ENCODE measurements at regions not wholly inside any gene's neighbourhood (a gene's known extent, or its start where the extent isn't known, plus 50 kb on each side); places are given as distances from the start of the nearest gene placed in this dataset.

- no peak for TF ChIP-seq CTCF (IDR thresholded peaks at IDR 0.05; ENCODE audit: unreplicated experiment)
- intact Hi-C loops (cut with micrococcal nuclease; ENCODE audit: unreplicated experiment): no loop called here
- CTCF ChIA-PET: no interaction called here
- Mint-ChIP-seq H3K27me3 (ENCODE audit: unreplicated experiment) (no peaks in the 10 kb centered on the region), H3K4me3 (ENCODE audit: low read depth, unreplicated experiment) (no peak overlapping the region), H3K27ac (ENCODE audit: unreplicated experiment) (no peak overlapping the region), H3K9me3 (ENCODE audit: low read depth, unreplicated experiment) (peaks cover 2% of the 10 kb centered on the region), H3K36me3 (ENCODE audit: insufficient read depth, unreplicated experiment) (no peaks in the 10 kb centered on the region), H3K4me1 (ENCODE audit: low read depth, unreplicated experiment) (no peaks in the 10 kb centered on the region)
- no peak for DNase-seq
- no TSS peak for BruUV-seq (replicated peaks)
Observed at GRCh38 chr3:74288761-74289160, 325.7 kb downstream of the CNTN3 start.

GRCh38 chr3:74287557-74287956 is 326.9 kb downstream of the CNTN3 start:
- DNase-seq: no peak
- intact Hi-C loops (cut with micrococcal nuclease; ENCODE audit: unreplicated experiment): no loop called here
- CTCF ChIA-PET: no interaction called here
- BruUV-seq (replicated peaks): no TSS peak
- TF ChIP-seq CTCF (IDR thresholded peaks at IDR 0.05; ENCODE audit: unreplicated experiment): no peak
- peaks cover 2% of the 10 kb centered on the region for H3K9me3 Mint-ChIP-seq (ENCODE audit: low read depth, unreplicated experiment)
- no peak overlapping the region for H3K27ac Mint-ChIP-seq (ENCODE audit: unreplicated experiment)
- H3K27me3 Mint-ChIP-seq (ENCODE audit: unreplicated experiment): no peaks in the 10 kb centered on the region
- H3K36me3 Mint-ChIP-seq (ENCODE audit: insufficient read depth, unreplicated experiment): no peaks in the 10 kb centered on the region
- H3K4me3 Mint-ChIP-seq (ENCODE audit: low read depth, unreplicated experiment): no peak overlapping the region
- H3K4me1 Mint-ChIP-seq (ENCODE audit: low read depth, unreplicated experiment): no peaks in the 10 kb centered on the region

GRCh38 chr3:74282202-74282601 is 332.3 kb downstream of the CNTN3 start:
- Mint-ChIP-seq H3K9me3 (ENCODE audit: low read depth, unreplicated experiment) (peaks cover 12% of the 10 kb centered on the region), H3K27ac (ENCODE audit: unreplicated experiment) (no peak overlapping the region), H3K27me3 (ENCODE audit: unreplicated experiment) (no peaks in the 10 kb centered on the region), H3K36me3 (ENCODE audit: insufficient read depth, unreplicated experiment) (no peaks in the 10 kb centered on the region), H3K4me3 (ENCODE audit: low read depth, unreplicated experiment) (no peak overlapping the region), H3K4me1 (ENCODE audit: low read depth, unreplicated experiment) (no peaks in the 10 kb centered on the region)
- intact Hi-C loops (cut with micrococcal nuclease; ENCODE audit: unreplicated experiment): no loop called here
- DNase-seq: no peak
- no peak for TF ChIP-seq CTCF (IDR thresholded peaks at IDR 0.05; ENCODE audit: unreplicated experiment)
- no TSS peak for BruUV-seq (replicated peaks)
- CTCF ChIA-PET: no interaction called here

- DNase-seq: no peak
- Mint-ChIP-seq H3K4me1 (ENCODE audit: low read depth, unreplicated experiment) (no peaks in the 10 kb centered on the region), H3K4me3 (ENCODE audit: low read depth, unreplicated experiment) (no peak overlapping the region), H3K36me3 (ENCODE audit: insufficient read depth, unreplicated experiment) (no peaks in the 10 kb centered on the region), H3K27me3 (ENCODE audit: unreplicated experiment) (no peaks in the 10 kb centered on the region), H3K9me3 (ENCODE audit: low read depth, unreplicated experiment) (peaks cover 13% of the 10 kb centered on the region), H3K27ac (ENCODE audit: unreplicated experiment) (no peak overlapping the region)
- intact Hi-C loops (cut with micrococcal nuclease; ENCODE audit: unreplicated experiment): no loop called here
- CTCF ChIA-PET: no interaction called here
- BruUV-seq (replicated peaks): no TSS peak
- TF ChIP-seq CTCF (IDR thresholded peaks at IDR 0.05; ENCODE audit: unreplicated experiment): no peak
Observed at GRCh38 chr3:74281705-74282104, 332.8 kb downstream of the CNTN3 start.

Measured in Calu3 (cell line).